ENCODE measurements at regions not wholly inside any gene's neighbourhood (a gene's known extent, or its start where the extent isn't known, plus 50 kb on each side); places are given as distances from the start of the nearest gene placed in this dataset.

DNA sequence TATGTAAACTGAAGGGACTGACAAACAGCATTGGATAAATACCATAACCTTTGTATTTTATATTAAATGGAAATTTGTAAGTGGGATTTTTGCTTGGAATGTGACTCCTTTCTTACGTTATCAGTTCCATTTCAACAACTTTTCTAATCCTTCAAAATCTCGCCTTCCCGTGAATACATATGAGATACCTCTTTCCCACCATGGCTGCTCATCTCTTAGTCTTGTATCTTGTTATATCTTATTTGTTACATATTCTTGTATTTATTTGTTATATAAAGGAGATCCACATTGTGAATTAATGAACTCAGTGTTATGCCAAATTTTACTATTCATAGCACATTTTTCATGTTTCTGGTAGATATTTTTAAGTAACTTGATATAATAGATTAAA lies 623.7 kb downstream of the MCTP2 start (continued):
- TF ChIP-seq, protein P1, sequence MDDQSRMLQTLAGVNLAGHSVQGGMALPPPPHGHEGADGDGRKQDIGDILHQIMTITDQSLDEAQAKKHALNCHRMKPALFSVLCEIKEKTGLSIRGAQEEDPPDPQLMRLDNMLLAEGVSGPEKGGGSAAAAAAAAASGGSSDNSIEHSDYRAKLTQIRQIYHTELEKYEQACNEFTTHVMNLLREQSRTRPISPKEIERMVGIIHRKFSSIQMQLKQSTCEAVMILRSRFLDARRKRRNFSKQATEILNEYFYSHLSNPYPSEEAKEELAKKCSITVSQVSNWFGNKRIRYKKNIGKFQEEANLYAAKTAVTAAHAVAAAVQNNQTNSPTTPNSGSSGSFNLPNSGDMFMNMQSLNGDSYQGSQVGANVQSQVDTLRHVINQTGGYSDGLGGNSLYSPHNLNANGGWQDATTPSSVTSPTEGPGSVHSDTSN (IDR thresholded peaks at IDR 0.05), result no peak
- TF ChIP-seq NFIC (IDR thresholded peaks at IDR 0.05; ENCODE audit: borderline replicate concordance), result no peak

DNA sequence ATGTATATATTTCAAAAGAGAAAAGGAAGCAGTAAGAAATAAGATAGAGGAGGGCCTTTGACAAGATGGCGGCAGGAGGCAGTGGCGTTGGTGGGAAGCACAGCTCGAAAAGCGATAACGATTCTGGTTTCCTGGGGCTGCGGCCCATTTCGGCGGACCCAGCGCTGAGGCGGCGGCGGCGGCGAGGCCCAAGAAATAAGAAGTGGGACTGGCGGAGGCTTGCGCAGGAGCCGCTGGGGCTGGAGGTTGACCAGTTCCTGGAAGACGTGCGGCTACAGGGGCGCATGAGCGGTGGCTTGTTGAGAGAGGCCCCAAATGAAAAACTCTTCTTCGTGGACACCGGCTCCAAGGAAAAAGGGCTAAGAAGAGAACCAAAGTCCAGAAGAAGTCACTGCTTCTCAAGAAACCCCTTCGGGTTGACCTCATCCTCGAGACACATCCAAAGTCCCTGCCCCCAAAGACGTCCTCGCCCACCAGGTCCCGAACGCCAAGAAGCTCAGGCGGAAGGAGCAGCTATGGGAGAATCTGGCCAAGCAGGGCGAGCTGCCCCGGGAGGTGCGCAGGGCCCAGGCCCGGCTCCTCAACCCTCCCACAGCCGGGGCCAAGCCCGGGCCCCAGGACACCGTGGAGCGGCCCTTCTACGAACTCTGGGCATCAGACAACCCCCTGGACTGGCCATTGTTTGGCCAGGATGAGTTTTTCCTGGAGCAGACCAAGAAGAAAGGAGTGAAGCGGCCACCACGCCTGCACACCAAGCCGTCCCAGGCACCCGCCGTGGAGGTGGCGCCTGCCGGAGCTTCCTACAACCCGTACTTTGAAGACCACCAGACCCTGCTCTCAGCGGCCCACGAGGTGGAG lies 624.3 kb downstream of the MCTP2 start:
- Histone ChIP-seq H3K27me3 (ENCODE audit: insufficient read depth) (no peaks in the 10 kb centered on the region), H4K20me1 (ENCODE audit: insufficient read depth) (no peaks in the 10 kb centered on the region), H3F3A (replicated peaks; ENCODE audit: insufficient read depth) (no peaks in the 10 kb centered on the region), H3K4me1 (ENCODE audit: control insufficient read depth in 1 of 2, insufficient read depth in 2 of 2, low read depth in 1 of 2, low read length in 1 of 2) (no peaks in the 10 kb centered on the region), H3K4me3 (ENCODE audit: low read depth in 2 of 2, low read length in 1 of 2) (no peak overlapping the region), H3K4me2 (no peak overlapping the region), H3K27ac (ENCODE audit: low read depth in 2 of 2, low read length in 1 of 2) (no peak overlapping the region), H2AFZ (ENCODE audit: low read depth) (no peak overlapping the region), H3K9me2 (no peaks in the 10 kb centered on the region; the same call in 1 of the 2 replicates), H3K79me2 (ENCODE audit: insufficient read depth) (no peaks in the 10 kb centered on the region), H3K36me3 (replicated peaks in 1 of 2; ENCODE audit: control insufficient read depth in 1 of 2, insufficient read depth in 2 of 2, low read length in 1 of 2) (no peaks in the 10 kb centered on the region), H3K9ac (no peak overlapping the region), H3K9me3 (no peaks in the 10 kb centered on the region; the same call in 1 of the 2 replicates)
- CTCF ChIA-PET, result no interaction called here
- 66% methylated on average over 32 of the region's 49 CpGs for WGBS (ENCODE audit: low lambda C conversion rate)
- TF ChIP-seq FOXJ3 (CRISPR knock-in tag; IDR thresholded peaks at IDR 0.05) (no peak), MEF2A (IDR thresholded peaks at IDR 0.05; ENCODE audit: borderline replicate concordance, low read depth) (no peak), YY1 (IDR thresholded peaks at IDR 0.05; ENCODE audit: low read depth) (no peak), JUND (IDR thresholded peaks at IDR 0.05) (no peak), FOXM1 (IDR thresholded peaks at IDR 0.05; ENCODE audit: low read depth) (no peak), MXI1 (IDR thresholded peaks at IDR 0.05; ENCODE audit: low read depth, low read length) (no peak), SMC3 (IDR thresholded peaks at IDR 0.05; ENCODE audit: low read depth, low read length) (no peak), RCOR1 (IDR thresholded peaks at IDR 0.05; ENCODE audit: low read length) (no peak), RAD21 (IDR thresholded peaks at IDR 0.05; ENCODE audit: low read length) (no peak), EP300 (IDR thresholded peaks at IDR 0.05; ENCODE audit: borderline replicate concordance in 1 of 2, low read depth in 1 of 2, low read length in 1 of 2) (no peak), RFX5 (IDR thresholded peaks at IDR 0.05; ENCODE audit: low read length) (no peak)
- TF ChIP-seq, protein P2, sequence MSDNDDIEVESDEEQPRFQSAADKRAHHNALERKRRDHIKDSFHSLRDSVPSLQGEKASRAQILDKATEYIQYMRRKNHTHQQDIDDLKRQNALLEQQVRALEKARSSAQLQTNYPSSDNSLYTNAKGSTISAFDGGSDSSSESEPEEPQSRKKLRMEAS (IDR thresholded peaks at IDR 0.05; ENCODE audit: low read depth), result no peak
- TF ChIP-seq, protein P3, sequence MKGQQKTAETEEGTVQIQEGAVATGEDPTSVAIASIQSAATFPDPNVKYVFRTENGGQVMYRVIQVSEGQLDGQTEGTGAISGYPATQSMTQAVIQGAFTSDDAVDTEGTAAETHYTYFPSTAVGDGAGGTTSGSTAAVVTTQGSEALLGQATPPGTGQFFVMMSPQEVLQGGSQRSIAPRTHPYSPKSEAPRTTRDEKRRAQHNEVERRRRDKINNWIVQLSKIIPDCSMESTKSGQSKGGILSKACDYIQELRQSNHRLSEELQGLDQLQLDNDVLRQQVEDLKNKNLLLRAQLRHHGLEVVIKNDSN (IDR thresholded peaks at IDR 0.05; ENCODE audit: borderline replicate concordance, low read depth), result no peak
- TF ChIP-seq, protein P4, sequence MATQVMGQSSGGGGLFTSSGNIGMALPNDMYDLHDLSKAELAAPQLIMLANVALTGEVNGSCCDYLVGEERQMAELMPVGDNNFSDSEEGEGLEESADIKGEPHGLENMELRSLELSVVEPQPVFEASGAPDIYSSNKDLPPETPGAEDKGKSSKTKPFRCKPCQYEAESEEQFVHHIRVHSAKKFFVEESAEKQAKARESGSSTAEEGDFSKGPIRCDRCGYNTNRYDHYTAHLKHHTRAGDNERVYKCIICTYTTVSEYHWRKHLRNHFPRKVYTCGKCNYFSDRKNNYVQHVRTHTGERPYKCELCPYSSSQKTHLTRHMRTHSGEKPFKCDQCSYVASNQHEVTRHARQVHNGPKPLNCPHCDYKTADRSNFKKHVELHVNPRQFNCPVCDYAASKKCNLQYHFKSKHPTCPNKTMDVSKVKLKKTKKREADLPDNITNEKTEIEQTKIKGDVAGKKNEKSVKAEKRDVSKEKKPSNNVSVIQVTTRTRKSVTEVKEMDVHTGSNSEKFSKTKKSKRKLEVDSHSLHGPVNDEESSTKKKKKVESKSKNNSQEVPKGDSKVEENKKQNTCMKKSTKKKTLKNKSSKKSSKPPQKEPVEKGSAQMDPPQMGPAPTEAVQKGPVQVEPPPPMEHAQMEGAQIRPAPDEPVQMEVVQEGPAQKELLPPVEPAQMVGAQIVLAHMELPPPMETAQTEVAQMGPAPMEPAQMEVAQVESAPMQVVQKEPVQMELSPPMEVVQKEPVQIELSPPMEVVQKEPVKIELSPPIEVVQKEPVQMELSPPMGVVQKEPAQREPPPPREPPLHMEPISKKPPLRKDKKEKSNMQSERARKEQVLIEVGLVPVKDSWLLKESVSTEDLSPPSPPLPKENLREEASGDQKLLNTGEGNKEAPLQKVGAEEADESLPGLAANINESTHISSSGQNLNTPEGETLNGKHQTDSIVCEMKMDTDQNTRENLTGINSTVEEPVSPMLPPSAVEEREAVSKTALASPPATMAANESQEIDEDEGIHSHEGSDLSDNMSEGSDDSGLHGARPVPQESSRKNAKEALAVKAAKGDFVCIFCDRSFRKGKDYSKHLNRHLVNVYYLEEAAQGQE (IDR thresholded peaks at IDR 0.05; ENCODE audit: low read depth, low read length), result no peak
- TF ChIP-seq, protein P5, sequence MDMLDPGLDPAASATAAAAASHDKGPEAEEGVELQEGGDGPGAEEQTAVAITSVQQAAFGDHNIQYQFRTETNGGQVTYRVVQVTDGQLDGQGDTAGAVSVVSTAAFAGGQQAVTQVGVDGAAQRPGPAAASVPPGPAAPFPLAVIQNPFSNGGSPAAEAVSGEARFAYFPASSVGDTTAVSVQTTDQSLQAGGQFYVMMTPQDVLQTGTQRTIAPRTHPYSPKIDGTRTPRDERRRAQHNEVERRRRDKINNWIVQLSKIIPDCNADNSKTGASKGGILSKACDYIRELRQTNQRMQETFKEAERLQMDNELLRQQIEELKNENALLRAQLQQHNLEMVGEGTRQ (IDR thresholded peaks at IDR 0.05; ENCODE audit: borderline replicate concordance, low read depth, low read length), result no peak
- POLR2A ChIA-PET, result no interaction called here
- no peak for DNase-seq
